ENCODE measurements at regions not wholly inside any gene's neighbourhood (a gene's known extent, or its start where the extent isn't known, plus 50 kb on each side); places are given as distances from the start of the nearest gene placed in this dataset.

DNA sequence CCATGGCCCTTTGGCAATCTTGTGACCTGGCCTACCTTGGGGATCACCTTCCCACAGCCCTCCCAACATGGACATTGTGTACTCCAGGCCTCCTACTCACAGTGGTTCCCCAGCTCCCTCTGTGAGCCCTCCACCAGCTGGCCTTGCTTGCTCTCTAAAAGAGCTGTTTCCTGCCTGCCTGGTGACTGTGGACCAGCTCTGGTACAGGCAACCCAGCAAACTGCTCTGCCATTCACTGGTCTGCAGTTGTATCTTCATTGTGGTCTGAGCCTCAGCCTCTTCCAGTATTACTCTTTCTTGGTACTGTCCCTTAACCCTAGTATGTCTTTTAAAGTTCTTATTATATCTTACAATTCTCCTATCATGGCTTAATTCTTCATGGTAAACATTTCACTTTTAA, 236.2 kb downstream of the KTN1 start:
- TF ChIP-seq, protein P1, sequence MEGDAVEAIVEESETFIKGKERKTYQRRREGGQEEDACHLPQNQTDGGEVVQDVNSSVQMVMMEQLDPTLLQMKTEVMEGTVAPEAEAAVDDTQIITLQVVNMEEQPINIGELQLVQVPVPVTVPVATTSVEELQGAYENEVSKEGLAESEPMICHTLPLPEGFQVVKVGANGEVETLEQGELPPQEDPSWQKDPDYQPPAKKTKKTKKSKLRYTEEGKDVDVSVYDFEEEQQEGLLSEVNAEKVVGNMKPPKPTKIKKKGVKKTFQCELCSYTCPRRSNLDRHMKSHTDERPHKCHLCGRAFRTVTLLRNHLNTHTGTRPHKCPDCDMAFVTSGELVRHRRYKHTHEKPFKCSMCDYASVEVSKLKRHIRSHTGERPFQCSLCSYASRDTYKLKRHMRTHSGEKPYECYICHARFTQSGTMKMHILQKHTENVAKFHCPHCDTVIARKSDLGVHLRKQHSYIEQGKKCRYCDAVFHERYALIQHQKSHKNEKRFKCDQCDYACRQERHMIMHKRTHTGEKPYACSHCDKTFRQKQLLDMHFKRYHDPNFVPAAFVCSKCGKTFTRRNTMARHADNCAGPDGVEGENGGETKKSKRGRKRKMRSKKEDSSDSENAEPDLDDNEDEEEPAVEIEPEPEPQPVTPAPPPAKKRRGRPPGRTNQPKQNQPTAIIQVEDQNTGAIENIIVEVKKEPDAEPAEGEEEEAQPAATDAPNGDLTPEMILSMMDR (IDR thresholded peaks at IDR 0.05), result no peak
- TF ChIP-seq POLR2A (IDR thresholded peaks at IDR 0.05) (no peak), EP300 (IDR thresholded peaks at IDR 0.05) (no peak)

Data from ovary (tissue), 3 donors.